HepG2 (cell line): ENCODE measurements at regions not wholly inside any gene's neighbourhood (a gene's known extent, or its start where the extent isn't known, plus 50 kb on each side); places are given as distances from the start of the nearest gene placed in this dataset.
A peak's percentile ranks its signal among the peaks of the same experiment; 100 is the strongest.

Source experiments
- ATAC-seq: fragments of 200-7000 bp; cut with Tn5 transposase; 3 replicates; pipeline ENCODE4 v1.9.1; 2020; ENCODE audit warnings: mild to moderate bottlenecking, moderate library complexity
- BruUV-seq: library from RNA; stranded (reverse); fragments of 400-500 nt; replicated peaks from 2 replicates; lab custom pipeline; 2021; lab: Mats Ljungman, UMichigan
- CTCF ChIA-PET: fragments of 300-600 bp; formaldehyde crosslinking; extraction: SDS; loops from one replicate; lab custom pipeline; 2021; ENCODE audit warnings: low total read pairs, inconsistent platforms, low intra/inter-chr PET ratio; lab: Yijun Ruan, JAX
- POLR2A ChIA-PET: fragments of 350-600 bp; sonication (Branson Sonifier 250); formaldehyde crosslinking; loops from one replicate; lab custom pipeline; 2020; ENCODE audit warnings: antibody characterized with exemption, inconsistent platforms; lab: Yijun Ruan, JAX
- DNase-seq: peaks from one replicate; pipeline ENCODE4 v3.0.0-alpha.2; 2015; ENCODE audit warnings: low spot score
- FAIRE-seq: peaks from 3 replicates; lab custom pipeline; 2011; peaks lifted over from hg19 to GRCh38; lab: Jason Lieb, UNC
- H2AFZ ChIP-seq: one replicate; pipeline ENCODE4 v1.6.1; 2011; ENCODE audit warnings: low read length, inconsistent platforms
- H3K27ac ChIP-seq: fragments of 300-600 bp; 3 replicates; pipeline ENCODE4 v1.8.0; 2011; ENCODE audit warnings: mixed run types, mild to moderate bottlenecking, mixed read lengths, low read length, inconsistent platforms; ENCODE audit not compliant: insufficient read depth; ENCODE audit errors: extremely low read length
- H3K27me3 ChIP-seq, 2 experiments: fragments of 200-600 bp in 1 of 2; 2 replicates in 1 of 2; 3 replicates in 1 of 2; pipeline versions ENCODE4 v1.6.0 to v1.8.0; 2011; ENCODE audit warnings: low read length in 2 of 2, mild to moderate bottlenecking in 2 of 2, moderate library complexity in 2 of 2, inconsistent platforms in 1 of 2; ENCODE audit not compliant: insufficient read depth in 2 of 2, control insufficient read depth in 1 of 2
- H3K36me3 ChIP-seq, 2 experiments: fragments of 200-600 bp in 1 of 2; replicated peaks in 1 of 2; 2 replicates in 1 of 2; 3 replicates in 1 of 2; pipeline versions ENCODE4 v1.5.1 to v1.8.0; 2011; ENCODE audit warnings: low read length in 2 of 2, inconsistent platforms in 1 of 2; ENCODE audit not compliant: insufficient read depth in 2 of 2, control insufficient read depth in 1 of 2
- H3K4me1 ChIP-seq: 2 replicates; pipeline ENCODE4 v1.5.1; 2012; ENCODE audit warnings: low read length, inconsistent platforms; ENCODE audit not compliant: insufficient read depth
- H3K4me2 ChIP-seq: 2 replicates; pipeline ENCODE4 v1.6.0; 2011; ENCODE audit warnings: low read depth, low read length, inconsistent platforms
- H3K4me3 ChIP-seq, 3 experiments: fragments of 200-600 bp in 1 of 3; sonication (generic), shearing (Covaris generic) in 1 of 3; replicated peaks in 1 of 3; 2 replicates each; pipeline ENCODE4 v1.5.1; 2011 to 2016; ENCODE audit warnings: low read length in 3 of 3, inconsistent platforms in 2 of 3, low read depth in 2 of 3, mild to moderate bottlenecking in 2 of 3, control low read depth in 1 of 3, mixed read lengths in 1 of 3; ENCODE audit not compliant: insufficient read depth in 1 of 3
- H3K79me2 ChIP-seq: one replicate; pipeline ENCODE4 v1.6.1; 2011; ENCODE audit warnings: low read length, inconsistent platforms; ENCODE audit not compliant: insufficient read depth
- H3K9ac ChIP-seq: 2 replicates; pipeline ENCODE4 v1.6.0; 2011; ENCODE audit warnings: mild to moderate bottlenecking, low read depth, low read length, inconsistent platforms; ENCODE audit not compliant: insufficient read depth
- H3K9me3 ChIP-seq: 2 replicates; pipeline ENCODE4 v1.5.1; 2012; ENCODE audit warnings: mild to moderate bottlenecking, low read length
- H4K20me1 ChIP-seq: 2 replicates; pipeline ENCODE4 v1.6.0; 2011; ENCODE audit warnings: inconsistent platforms, mild to moderate bottlenecking, low read length, moderate library complexity; ENCODE audit not compliant: insufficient read depth
- ATF4 ChIP-seq, 2 experiments: fragments of 450-650 bp in 1 of 2; sonication (generic) in 1 of 2; formaldehyde crosslinking; IDR thresholded peaks; 2 replicates each; pipeline versions ENCODE4 v1.5.0 to v1.8.0; 2020 to 2022; ENCODE audit warnings: mild to moderate bottlenecking in 1 of 2, missing genetic modification reagents in 1 of 2
- ATF7 ChIP-seq, 2 experiments: fragments of 450-650 bp in 1 of 2; sonication (generic) in 1 of 2; formaldehyde crosslinking in 1 of 2; IDR thresholded peaks; 2 replicates each; pipeline versions ENCODE4 v1.4.0 to v1.6.1; 2016 to 2020; ENCODE audit warnings: antibody characterized with exemption in 1 of 2, mild to moderate bottlenecking in 1 of 2, missing genetic modification reagents in 1 of 2
- CENPBD1 ChIP-seq: sonication (generic); formaldehyde crosslinking; IDR thresholded peaks from 2 replicates; pipeline ENCODE4 v1.8.0; 2022; ENCODE audit warnings: missing genetic modification reagents, low read depth, mild to moderate bottlenecking, borderline replicate concordance
- CSRNP2 ChIP-seq: sonication (generic); formaldehyde crosslinking; conservative IDR thresholded peaks from 2 replicates; pipeline ENCODE4 v1.8.0; 2022; ENCODE audit warnings: low read depth, missing genetic modification reagents
- FOSL2 ChIP-seq: sonication (generic); formaldehyde crosslinking; IDR thresholded peaks from 2 replicates; pipeline ENCODE4 v1.4.0; 2020; ENCODE audit warnings: missing genetic modification reagents
- HIVEP1 ChIP-seq: sonication (generic); formaldehyde crosslinking; IDR thresholded peaks from 2 replicates; pipeline ENCODE4 v1.4.0; 2020; ENCODE audit warnings: mild to moderate bottlenecking, missing genetic modification reagents
- KAT7 ChIP-seq: IDR thresholded peaks from 2 replicates; pipeline ENCODE4 v1.6.1; 2018; ENCODE audit warnings: borderline replicate concordance, missing compliant biosample characterization
- KDM4B ChIP-seq: sonication (generic); formaldehyde crosslinking; IDR thresholded peaks from 2 replicates; pipeline ENCODE4 v1.4.0; 2020; ENCODE audit warnings: missing genetic modification reagents
- MAFF ChIP-seq: IDR thresholded peaks from 2 replicates; pipeline ENCODE4 v1.6.1; 2011; ENCODE audit warnings: low read depth, low read length, improper control_type of control experiment
- MAFK ChIP-seq, 2 experiments: IDR thresholded peaks in 1 of 2; conservative IDR thresholded peaks in 1 of 2; 2 replicates each; pipeline ENCODE4 v1.6.1; 2011; ENCODE audit warnings: improper control_type of control experiment in 2 of 2, low read length in 2 of 2
- PHB2 ChIP-seq: fragments of 450-650 bp; IDR thresholded peaks from 2 replicates; pipeline ENCODE4 v1.6.1; 2018; ENCODE audit not compliant: partially characterized antibody
- SMAD9 ChIP-seq: sonication (generic); formaldehyde crosslinking; IDR thresholded peaks from 2 replicates; pipeline ENCODE4 v1.5.1; 2020; ENCODE audit warnings: mild to moderate bottlenecking, missing genetic modification reagents
- ZFP36 ChIP-seq: fragments of 150-350 bp; IDR thresholded peaks from 2 replicates; pipeline ENCODE4 v1.6.1; 2018; ENCODE audit warnings: borderline replicate concordance, low read length, low read depth; ENCODE audit not compliant: partially characterized antibody
- ZKSCAN1 ChIP-seq: fragments of 150-350 bp; IDR thresholded peaks from 2 replicates; pipeline ENCODE4 v1.6.1; 2014; ENCODE audit warnings: low read length
- ZNF30 ChIP-seq: sonication (generic); formaldehyde crosslinking; IDR thresholded peaks from 2 replicates; pipeline ENCODE4 v1.5.0; 2020; ENCODE audit warnings: mild to moderate bottlenecking, missing genetic modification reagents
- ZNF577 ChIP-seq: sonication (generic); formaldehyde crosslinking; IDR thresholded peaks from 2 replicates; pipeline ENCODE4 v1.4.0; 2020; ENCODE audit warnings: mild to moderate bottlenecking, low read depth, missing genetic modification reagents, borderline replicate concordance
- WGBS: methylation state at CpG from one replicate; pipeline ENCODE4 v1.1.6; 2017; ENCODE audit warnings: low lambda C conversion rate; 5-methylcytosine and 5-hydroxymethylcytosine counted together
- in situ Hi-C: cut with HindIII; loops from 2 replicates; pipeline ENCODE4 v1.10.0; 2017; ENCODE audit warnings: low pct_unique_long_range_greater_than_20kb; ENCODE audit not compliant: extremely low pct_ligation_motif_present
- intact Hi-C: fragments of 100-400 bp; cut with micrococcal nuclease; formaldehyde crosslinking; loops from one replicate; pipeline ENCODE4 v1.10.0; 2022; ENCODE audit not compliant: unreplicated experiment

GRCh38 chr4:133450813-133451212 lies 301.7 kb downstream of the PCDH10 start (continued):
- no peak for TF ChIP-seq ZNF577 (CRISPR knock-in tag)
- no peak for TF ChIP-seq KAT7 (CRISPR knock-in tag)
- TF ChIP-seq CENPBD1 = no peak
- no peak for TF ChIP-seq SMAD9 (CRISPR knock-in tag)
- no peak for TF ChIP-seq KDM4B (CRISPR knock-in tag)

- in situ Hi-C loops (no loop called here), intact Hi-C loops (no loop called here)
- H3K4me3 ChIP-seq = no peak overlapping the region
- no TSS peak for BruUV-seq
- ATAC-seq (no peak), DNase-seq (no peak), FAIRE-seq (no peak)
- H3K27me3 ChIP-seq = no peaks in the 10 kb centered on the region
- H3K79me2 ChIP-seq = no peaks in the 10 kb centered on the region
- H3K9me3 ChIP-seq = no peaks in the 10 kb centered on the region
- H3K36me3 ChIP-seq = no peaks in the 10 kb centered on the region
- no peaks in the 10 kb centered on the region for H4K20me1 ChIP-seq
- ChIA-PET POLR2A (no interaction called here), CTCF (no interaction called here)
- no peak overlapping the region for H2AFZ ChIP-seq
- H3K27ac ChIP-seq = no peak overlapping the region
- H3K4me1 ChIP-seq = no peaks in the 10 kb centered on the region
- no peak overlapping the region for H3K9ac ChIP-seq
- TF ChIP-seq HIVEP1 (CRISPR knock-in tag) = no peak
- no peak overlapping the region for H3K4me2 ChIP-seq
These were observed 291.3 kb downstream of the PCDH10 start for GRCh38 chr4:133440404-133440803.

- ATAC-seq = no peak
- no TSS peak for BruUV-seq
- ChIA-PET CTCF (no interaction called here), POLR2A (no interaction called here)
- no peak for DNase-seq
- H3K9ac ChIP-seq = no peak overlapping the region
- H4K20me1 ChIP-seq = no peaks in the 10 kb centered on the region
- H3K79me2 ChIP-seq = no peaks in the 10 kb centered on the region
- no peak overlapping the region for H3K4me3 ChIP-seq
- no peaks in the 10 kb centered on the region for H3K9me3 ChIP-seq
- WGBS = 47% methylated on average over 2 of the region's 2 CpGs
- no peak for FAIRE-seq
- H3K4me1 ChIP-seq = no peaks in the 10 kb centered on the region
- no peak overlapping the region for H3K27ac ChIP-seq
- H3K36me3 ChIP-seq = no peaks in the 10 kb centered on the region
- intact Hi-C loops (no loop called here), in situ Hi-C loops (no loop called here)
- H2AFZ ChIP-seq = no peak overlapping the region
- no peak for TF ChIP-seq PHB2
- no peak for TF ChIP-seq ATF4 (CRISPR knock-in tag; IDR thresholded peaks at IDR 0.05)
- TF ChIP-seq MAFK (conservative IDR thresholded peaks at IDR 0.05 in 1 of 2, IDR thresholded peaks at IDR 0.05 in 1 of 2; ENCODE audit: low read length in 2 of 2) = peak; percentile 85 to 93
- TF ChIP-seq ZKSCAN1 = no peak
- TF ChIP-seq CSRNP2 (CRISPR knock-in tag) = no peak
- TF ChIP-seq MAFF = peak; percentile 85
- TF ChIP-seq FOSL2 = no peak
- no peak for TF ChIP-seq ZNF30 (CRISPR knock-in tag)
- TF ChIP-seq KDM4B (CRISPR knock-in tag) = no peak
- TF ChIP-seq ZFP36 = no peak
- no peak for TF ChIP-seq ATF7 (IDR thresholded peaks at IDR 0.05)
- TF ChIP-seq ATF7 (CRISPR knock-in tag; IDR thresholded peaks at IDR 0.05) = no peak
- no peaks in the 10 kb centered on the region for H3K27me3 ChIP-seq
- H3K4me2 ChIP-seq = no peak overlapping the region
These were observed 290.7 kb downstream of the PCDH10 start for GRCh38 chr4:133439830-133440229.
